T-helper 2 cell treated with Interferon-gamma antibody and Interleukin-4, amounts not matched to agents 100 ng/mL and 5 ng/mL, for 36 hours (primary cell): ENCODE measurements at regions not wholly inside any gene's neighbourhood (a gene's known extent, or its start where the extent isn't known, plus 50 kb on each side); places are given as distances from the start of the nearest gene placed in this dataset.

Source experiments
- intact Hi-C: fragments of 100-400 bp; cut with micrococcal nuclease; formaldehyde crosslinking; loops from one replicate; pipeline ENCODE4 v1.15.1; 2023

GRCh38 chr5:87954121-87954520, 314.5 kb downstream of the TMEM161B start:
- intact Hi-C loops: no loop called here

- intact Hi-C loops: no loop called here
These were observed 317.0 kb downstream of the TMEM161B start for GRCh38 chr5:87951661-87952060.

- intact Hi-C loops: no loop called here
These were observed 318.7 kb downstream of the TMEM161B start for GRCh38 chr5:87949676-87950631.

- intact Hi-C loops: no loop called here
These were observed 320.2 kb downstream of the TMEM161B start for GRCh38 chr5:87948486-87948885.

GRCh38 chr5:87946271-87946670, 322.4 kb downstream of the TMEM161B start:
- intact Hi-C loops: no loop called here

- intact Hi-C loops: no loop called here
These were observed 323.4 kb downstream of the TMEM161B start for GRCh38 chr5:87945286-87945650.

GRCh38 chr5:87944553-87945285, 323.9 kb downstream of the TMEM161B start:
- intact Hi-C loops: no loop called here

GRCh38 chr5:87940775-87941174, 327.9 kb downstream of the TMEM161B start:
- intact Hi-C loops: no loop called here

- intact Hi-C loops: no loop called here
These were observed 332.0 kb downstream of the TMEM161B start for GRCh38 chr5:87936667-87937066.

- intact Hi-C loops: no loop called here
These were observed 344.2 kb downstream of the TMEM161B start for GRCh38 chr5:87924436-87924835.

- intact Hi-C loops: no loop called here
These were observed 352.3 kb downstream of the TMEM161B start for GRCh38 chr5:87916320-87916719.

GRCh38 chr5:87912419-87912818, 356.2 kb downstream of the TMEM161B start:
- intact Hi-C loops: no loop called here

- intact Hi-C loops: no loop called here
These were observed 359.3 kb downstream of the TMEM161B start for GRCh38 chr5:87909382-87909781.

- intact Hi-C loops: no loop called here
These were observed 361.7 kb downstream of the TMEM161B start for GRCh38 chr5:87906962-87907361.

- intact Hi-C loops: no loop called here
These were observed 368.2 kb downstream of the TMEM161B start for GRCh38 chr5:87900419-87900818.

GRCh38 chr5:87899721-87900131, 368.9 kb downstream of the TMEM161B start:
- intact Hi-C loops: no loop called here

GRCh38 chr5:87899208-87899661, 369.4 kb downstream of the TMEM161B start:
- intact Hi-C loops: no loop called here

- intact Hi-C loops: no loop called here
These were observed 370.1 kb downstream of the TMEM161B start for GRCh38 chr5:87898574-87898973.

- intact Hi-C loops: no loop called here
These were observed 380.5 kb downstream of the TMEM161B start for GRCh38 chr5:87888139-87888538.

GRCh38 chr5:87887247-87887646, 381.4 kb downstream of the TMEM161B start:
- intact Hi-C loops: no loop called here

GRCh38 chr5:87886164-87886563, 382.5 kb downstream of the TMEM161B start:
- intact Hi-C loops: no loop called here

- intact Hi-C loops: no loop called here
These were observed 382.9 kb downstream of the TMEM161B start for GRCh38 chr5:87885758-87886157.
